ENCODE measurements at regions not wholly inside any gene's neighbourhood (a gene's known extent, or its start where the extent isn't known, plus 50 kb on each side); places are given as distances from the start of the nearest gene placed in this dataset.

DNA sequence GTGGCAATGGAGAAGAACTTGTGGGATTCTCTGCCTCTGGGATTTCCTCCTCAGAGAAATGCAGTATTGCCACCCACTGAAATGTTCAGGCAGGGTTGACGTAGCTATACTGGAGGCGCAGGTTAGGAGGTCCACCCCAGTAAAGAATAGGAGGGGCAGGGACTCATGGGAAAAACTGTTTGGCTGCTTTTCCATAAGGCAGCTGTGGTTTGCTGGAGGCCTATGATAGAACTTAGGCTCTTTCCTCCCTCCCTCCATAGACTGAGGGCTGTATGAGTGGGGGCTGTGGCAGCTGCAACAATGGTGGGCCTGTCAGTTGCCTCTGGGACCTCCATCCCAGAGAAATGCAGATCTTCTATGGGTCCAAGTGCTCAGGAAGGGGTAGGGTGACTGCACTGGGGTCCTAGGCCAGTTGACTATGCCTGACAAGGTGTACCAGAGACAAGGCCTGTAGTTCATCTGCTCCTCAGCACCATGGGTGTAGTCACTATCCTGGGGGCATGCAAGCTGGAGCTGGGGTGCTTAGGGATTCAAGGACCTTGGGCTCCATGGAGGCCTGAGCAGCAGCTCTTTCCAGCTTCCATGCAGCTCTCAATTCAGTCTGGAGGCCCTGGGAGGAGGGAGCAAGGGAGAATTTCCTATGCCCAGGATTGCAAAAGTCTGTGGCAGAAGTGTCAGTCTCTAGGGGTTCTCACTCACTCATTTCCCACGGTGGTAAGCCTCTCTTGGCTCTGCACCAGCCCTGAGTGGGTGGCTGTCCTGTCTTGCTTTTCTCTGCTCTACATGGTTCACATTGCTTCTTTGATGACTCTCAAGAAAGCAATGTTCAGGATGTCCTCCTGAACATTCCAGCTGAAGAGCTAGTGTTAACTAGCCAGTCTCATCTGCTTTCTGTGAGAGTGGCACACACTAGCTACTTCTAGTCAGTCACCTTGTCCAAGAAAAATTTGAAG lies 353.0 kb downstream of the IDS start:
- no peak for DNase-seq

DNA sequence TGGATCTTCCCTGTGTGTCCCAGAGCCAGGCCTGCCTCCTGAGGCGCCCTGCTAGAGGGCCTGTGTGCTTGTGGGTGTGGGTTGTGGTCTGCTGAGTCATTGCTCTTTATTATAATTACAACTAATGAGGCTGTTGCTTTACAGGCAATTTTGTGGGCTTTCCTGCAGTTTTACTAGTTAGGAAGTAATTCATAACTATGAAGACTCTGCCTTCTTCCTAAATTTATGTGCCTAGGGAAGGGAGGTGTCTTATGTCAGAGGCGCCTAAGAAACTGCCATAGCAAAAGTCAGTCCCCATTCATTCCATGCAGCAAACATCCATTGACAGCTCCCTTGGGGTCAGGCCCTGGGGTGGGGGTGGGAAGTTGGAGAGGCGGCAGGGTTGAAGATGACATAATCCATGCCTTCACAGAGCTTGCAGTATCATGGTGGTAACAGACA lies 359.2 kb downstream of the IDS start:
- no peak for DNase-seq

DNA sequence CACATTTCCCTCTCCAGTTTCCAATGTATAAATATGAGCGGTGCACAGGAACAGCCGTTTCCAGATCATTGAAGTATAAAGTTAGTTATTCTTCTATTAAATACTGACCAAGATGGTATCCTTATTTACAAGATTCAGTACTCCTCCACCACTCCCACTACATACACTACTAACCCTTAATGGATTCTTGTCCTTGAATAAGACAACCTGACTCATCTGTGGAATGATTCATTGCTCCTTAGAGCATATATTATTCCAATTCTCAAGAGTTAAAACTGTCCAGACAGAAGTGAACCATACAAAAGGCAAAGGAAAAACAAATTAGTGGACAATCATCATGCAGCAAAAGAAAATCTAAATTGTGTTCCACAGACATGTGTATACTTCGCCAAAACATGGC lies 373.3 kb downstream of the IDS start:
- DNase-seq, result no peak

DNA sequence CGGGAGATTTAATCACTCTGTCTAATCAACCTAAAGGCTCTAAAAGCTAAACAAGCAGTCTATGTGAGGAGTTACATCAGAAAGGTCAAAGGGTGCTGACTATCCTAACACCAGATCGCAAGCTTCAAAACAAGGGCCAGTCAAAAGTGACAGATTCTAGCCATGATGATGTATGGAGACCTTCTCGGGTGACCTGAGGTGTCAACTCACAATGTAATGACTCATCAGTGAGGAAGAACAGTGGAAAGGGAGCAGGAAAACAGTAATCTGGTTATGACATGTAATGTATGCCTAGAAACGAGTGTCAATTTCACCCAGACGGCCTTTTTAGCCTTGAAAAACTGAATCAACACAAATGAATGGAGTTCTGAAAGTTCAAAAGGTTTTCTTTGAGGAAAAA lies 375.3 kb downstream of the IDS start:
- DNase-seq, result no peak

DNA sequence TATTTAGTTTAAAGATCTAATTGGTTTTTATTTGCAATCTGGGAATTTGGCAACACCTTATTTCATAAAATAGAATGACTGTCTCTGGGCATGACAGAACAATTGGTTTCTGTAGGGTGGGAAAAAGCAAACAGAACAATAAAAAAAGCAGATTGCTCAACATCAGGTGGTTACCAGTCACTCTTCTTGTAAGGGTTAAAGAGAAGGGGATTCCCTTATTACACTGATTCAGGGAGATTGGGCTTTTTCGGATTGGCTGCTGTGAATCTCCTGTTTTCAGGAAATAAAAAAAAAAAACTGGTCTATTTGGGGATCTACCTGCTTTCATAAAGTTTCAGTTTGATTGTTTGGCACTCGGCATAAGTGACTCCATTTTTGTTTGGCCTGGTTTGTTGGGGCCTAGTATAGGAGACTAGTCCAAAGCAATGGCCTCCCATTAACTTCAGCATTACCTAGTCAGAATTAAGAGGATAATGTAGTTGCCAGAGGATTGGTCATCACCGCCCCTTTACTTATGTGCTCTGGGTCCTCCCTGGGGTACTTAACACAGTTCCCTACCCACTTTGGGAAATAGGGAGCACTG lies 380.5 kb downstream of the IDS start:
- no peak for DNase-seq

DNA sequence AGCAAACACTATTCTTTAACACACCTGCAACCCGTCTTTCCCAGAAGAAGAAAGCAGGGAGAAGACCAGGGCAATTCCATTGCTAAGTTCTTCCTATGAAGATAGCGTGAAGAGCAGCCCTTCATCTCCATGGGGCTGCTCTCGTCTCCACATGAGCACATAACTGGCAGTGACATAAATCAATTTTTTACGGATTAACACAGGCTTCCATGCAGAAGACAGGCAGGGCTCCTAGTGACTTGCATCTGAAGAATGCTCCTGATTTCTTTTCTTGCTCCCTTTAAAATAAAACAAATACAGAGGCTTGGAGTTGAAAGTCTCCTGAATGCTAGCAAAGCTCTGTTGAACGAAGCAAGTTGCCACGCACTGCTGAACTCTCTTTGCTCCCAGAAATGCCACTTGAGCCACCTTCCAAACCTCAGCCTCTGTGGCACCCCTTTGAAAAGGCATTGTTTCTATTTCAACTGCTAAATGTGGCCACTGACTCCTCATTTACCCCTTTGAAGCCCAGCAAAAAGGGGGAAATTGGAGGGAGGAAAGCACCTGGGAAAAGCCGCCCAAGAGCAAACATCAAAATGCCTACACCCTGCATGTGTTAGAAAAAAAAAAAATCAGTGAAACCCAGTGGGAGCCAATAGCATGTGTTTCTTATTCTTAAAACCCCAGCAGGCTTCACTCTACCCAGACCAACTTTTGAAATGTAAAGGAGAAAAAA lies 383.7 kb downstream of the IDS start:
- no peak for DNase-seq

DNA sequence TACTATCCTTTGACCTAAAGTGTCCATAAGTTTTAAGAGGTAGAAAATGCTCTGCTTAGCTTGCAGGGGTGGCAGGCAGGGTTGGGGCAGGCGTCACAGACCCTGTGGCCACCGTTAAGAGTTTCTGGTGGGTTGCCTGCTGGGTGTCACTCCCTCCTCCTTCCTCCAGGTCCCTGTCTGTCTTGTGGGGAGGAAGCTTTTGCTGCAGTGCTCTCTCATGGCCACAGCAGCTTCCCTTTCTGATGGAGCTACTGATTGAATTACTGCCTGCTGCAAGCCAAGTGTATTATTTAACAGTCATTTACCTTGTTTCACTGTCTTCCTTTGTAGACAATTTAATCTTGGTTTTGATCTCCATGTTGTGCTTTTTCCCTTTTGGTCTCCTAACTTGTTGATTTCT lies 384.6 kb downstream of the IDS start:
- no peak for DNase-seq

DNA sequence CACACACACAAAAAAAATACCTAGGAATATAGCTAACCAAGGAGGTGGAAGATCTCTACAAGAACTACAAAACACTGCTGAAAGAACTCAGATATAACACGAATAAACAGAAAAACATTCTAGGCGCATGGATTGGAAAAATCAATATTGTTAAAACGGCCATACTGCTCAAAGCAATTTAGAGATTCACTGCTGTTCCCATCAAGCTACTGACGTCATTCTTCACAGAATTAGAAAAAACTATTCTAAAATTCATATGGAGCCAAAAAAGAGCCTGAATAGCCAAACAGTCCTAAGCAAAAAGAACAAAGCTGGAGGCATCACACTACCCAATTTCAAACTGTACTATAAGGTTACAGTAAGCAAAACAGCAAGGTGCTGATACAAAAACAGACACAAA lies 390.2 kb downstream of the IDS start:
- DNase-seq, result no peak

DNA sequence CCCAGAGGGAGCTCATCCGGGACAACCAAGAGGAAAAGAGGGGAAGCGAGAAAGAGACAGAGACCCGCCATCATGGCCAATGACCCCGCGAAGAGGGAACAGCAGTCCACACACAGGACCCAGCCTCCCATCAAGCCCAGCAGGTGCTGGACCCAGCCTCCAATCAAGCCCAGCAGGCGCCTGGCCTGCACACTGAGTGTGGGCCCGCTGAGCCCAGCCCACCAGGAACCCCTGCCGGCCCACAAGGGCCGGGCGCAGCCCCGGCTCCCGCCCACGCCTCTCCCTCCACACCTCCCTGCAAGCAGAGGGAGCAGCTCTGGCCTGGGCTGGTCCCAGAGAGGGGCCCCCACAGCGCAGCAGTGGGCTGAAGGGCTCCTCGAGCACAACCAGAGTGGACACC lies 391.1 kb downstream of the IDS start:
- no peak for DNase-seq

DNA sequence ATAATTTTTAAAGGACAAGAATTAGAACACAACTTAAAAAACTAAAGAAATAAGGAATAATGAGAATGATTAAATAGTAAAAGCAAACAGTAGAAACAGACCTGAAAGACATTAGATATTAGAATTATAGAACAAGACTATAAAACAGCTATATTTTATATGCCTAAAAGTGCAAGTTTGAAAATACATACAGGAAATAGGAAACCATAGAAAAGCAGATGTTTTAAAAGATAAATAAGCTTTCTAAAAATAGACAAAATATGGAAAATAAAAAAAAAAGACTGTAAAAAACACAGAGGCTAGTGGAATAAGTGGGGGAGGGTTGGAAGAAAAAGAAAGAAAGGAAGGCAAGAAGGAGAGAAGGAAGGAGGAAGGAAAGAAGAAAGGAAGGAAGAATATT lies 407.3 kb downstream of the IDS start:
- DNase-seq, result no peak

DNA sequence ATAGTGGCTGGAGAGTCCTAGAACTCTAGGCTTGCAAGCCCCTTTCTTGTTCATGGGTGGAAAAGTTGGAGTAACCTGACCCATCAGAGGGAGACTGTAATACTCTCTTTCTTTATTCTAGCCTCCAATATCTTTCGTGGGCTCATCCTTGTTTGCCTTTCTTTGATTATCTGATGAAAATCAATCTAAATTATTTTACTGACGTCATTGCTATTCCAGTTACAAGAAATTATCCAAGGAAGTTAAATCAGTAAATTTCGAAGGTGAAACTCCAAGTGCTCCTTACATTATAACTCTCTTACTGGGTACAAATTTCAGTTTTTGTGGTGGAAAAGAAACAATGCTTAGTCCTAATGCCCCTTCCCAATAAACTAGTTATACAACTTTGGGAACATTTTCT lies 412.9 kb downstream of the IDS start:
- DNase-seq, result no peak

DNA sequence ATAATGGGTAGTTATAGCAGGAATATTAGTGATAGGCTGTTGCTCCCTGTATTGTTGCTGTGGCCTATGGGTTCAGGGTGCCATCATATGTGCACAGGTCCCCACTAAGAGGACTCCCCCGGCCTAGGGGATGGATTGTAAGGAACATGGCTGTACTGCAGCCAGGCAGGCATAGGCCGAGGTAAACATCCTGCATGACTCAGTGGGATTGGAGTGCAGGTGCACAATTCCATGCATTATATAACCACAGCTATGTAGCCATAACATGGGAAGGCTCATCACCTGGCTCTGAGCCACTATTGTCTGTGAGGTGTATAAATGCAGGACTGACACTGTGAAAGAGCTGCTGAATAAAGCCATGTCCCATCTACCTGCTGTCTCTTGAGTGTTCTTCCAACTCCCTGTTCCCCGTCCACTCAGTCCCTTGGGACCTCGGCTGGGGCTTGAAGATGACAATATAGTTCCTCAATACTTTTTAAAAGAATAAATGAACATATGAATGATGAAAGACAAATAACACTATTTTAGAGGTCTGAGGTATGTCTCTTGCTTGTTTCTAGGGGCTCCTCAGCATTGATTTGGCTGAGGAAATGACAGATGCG lies 425.2 kb downstream of the IDS start:
- DNase-seq, result no peak

DNA sequence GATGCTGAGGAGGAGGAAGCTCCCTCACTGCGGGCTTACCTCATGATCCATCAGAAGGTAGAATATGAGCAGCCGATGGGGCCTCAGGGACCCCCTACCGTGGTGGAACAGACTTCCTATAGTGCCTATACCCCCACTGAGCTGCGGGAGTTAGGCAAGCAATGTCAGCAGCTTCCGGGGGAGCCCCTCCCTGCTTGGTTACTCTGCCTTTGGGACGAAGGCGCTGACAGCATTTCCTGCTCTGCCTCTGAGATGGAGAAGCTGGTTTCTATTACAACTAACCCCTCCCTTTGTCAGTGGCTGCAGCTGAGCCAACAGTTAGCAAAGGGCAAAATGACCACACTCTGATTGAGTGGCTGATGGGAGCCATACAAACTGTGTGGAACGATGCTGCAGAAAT lies 430.7 kb downstream of the IDS start:
- DNase-seq, result peak; percentile 23

DNA sequence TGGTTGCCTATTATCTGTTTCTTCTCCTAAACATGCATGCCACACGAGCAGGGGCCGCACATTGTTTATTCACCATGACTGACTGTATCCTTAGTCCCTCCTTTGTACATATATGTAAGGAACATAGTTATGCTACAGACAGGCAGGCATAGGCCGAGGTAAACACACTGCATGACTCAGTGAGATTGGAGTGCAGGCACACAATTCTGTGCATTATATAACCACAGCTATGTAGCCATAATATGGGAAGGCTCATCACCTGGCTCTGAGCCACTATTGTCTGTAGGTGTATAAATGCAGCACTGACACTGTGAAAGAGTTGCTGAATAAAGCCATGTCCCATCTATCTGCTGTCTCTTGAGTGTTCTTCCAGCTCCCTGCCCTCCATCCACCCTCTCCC lies 431.6 kb downstream of the IDS start:
- DNase-seq, result no peak

DNA sequence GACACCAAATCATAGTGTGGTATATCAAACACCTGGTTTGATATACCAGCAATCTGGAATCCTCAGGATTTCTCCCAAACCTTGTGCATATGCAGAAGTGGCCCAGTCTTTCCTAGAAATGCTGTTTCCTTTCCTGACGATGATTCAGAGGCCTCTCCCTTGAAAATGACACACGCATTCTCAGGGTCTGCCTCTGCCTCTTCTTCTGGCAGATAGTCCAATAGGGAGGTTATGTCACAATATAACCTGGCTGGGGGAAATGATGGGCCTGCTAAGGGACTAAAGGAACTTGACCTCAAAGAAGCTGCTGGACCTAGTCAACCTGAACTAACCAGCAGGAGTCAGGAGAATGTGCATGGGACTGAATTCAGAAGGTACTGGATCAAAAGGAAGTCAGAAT lies 435.2 kb downstream of the IDS start:
- no peak for DNase-seq

DNA sequence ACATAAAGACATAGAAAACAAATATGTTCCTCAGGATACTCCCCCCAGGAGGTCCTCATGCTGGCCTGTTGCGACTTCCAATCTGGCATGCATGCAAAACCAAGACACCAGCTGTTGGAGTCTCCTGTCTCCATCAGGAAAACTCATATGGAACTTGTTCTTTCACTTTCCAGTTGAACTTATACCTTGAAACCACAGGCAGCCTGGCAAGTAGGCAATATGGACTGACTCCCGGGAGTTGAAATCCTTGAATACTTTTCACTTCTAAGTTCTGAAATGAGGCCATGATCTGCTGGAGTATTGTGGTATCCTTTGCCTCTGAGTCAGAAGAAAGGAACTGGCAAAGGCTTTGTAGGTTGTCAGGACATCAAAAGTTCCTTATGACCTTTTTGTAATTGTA lies 444.2 kb downstream of the IDS start:
- DNase-seq, result peak; percentile 18

Measured in hindlimb muscle (tissue), 1 donor.